Heart left ventricle (tissue), 13 donors: ENCODE measurements at regions not wholly inside any gene's neighbourhood (a gene's known extent, or its start where the extent isn't known, plus 50 kb on each side); places are given as distances from the start of the nearest gene placed in this dataset.

ENCODE experiments used
- CTCF ChIP-seq, 12 donors: fragments of 200-600 bp; sonication (generic) in 4 of 12; IDR thresholded peaks; one replicate each; pipeline versions ENCODE4 v1.5.0 to v1.8.0; 2018 to 2022; ENCODE audit warnings: antibody characterized with exemption in 12 of 12, mild to moderate bottlenecking in 5 of 12
- POLR2A ChIP-seq, 2 donors: fragments of 450-650 bp; IDR thresholded peaks; one replicate each; pipeline ENCODE4 v1.6.1; 2017; ENCODE audit warnings: antibody characterized with exemption in 2 of 2, mild to moderate bottlenecking in 2 of 2, moderate library complexity in 2 of 2
- donor health status: ischemic (EF 13 %, LVEDD 7.1; RV severe dilation, severe dysfunction).
- donor health status: DM: no; HTN: yes; CAD: no.
- donor health status: DM: no; HTN: no; CAD: no.
- donor health status: ischemic (EF 25% LVEDD 6.9; RV normal size, moderate dysfunction).
- donor health status: ischemic (EF 25% LVEDD 5.7; RV mildly dilated, moderate dysfunction).
- donor health status: ischemic (EF 35%, LVEDD 5.7; RV mildly dilated, moderate dysfunction).
- donor health status: nonischemic (EF 11% LVEDD 7.7; RV severe dilation, severe dysfunction).
- donor health status: DM: yes; HTN: yes; CAD: no.
- donor health status: PGD.
- donor health status: ischemic (EF 29% LVEDD 5.4; RV normal size, mild dysfunction).
- donor health status: nonischemic (EF 23%, LVEDD 6.1; RV moderate dilation, normal function).

GRCh38 chr3:174477491-174477890, 381.6 kb upstream of the NAALADL2 start:
- TF ChIP-seq CTCF (IDR thresholded peaks at IDR 0.05) (no peak), POLR2A (IDR thresholded peaks at IDR 0.05) (no peak)
